Right lobe of liver (tissue), 6 donors: ENCODE measurements at regions not wholly inside any gene's neighbourhood (a gene's known extent, or its start where the extent isn't known, plus 50 kb on each side); places are given as distances from the start of the nearest gene placed in this dataset.
"Not testable (repeated sequence)": the region's sequence is repeated elsewhere in the genome, so short reads cannot be mapped to it uniquely, and the experiment has no call there.

Experiments used
- ATAC-seq, 4 donors: fragments of 200-7000 bp; cut with Tn5 transposase; one replicate each; pipeline ENCODE4 v1.9.1; 2020; ENCODE audit warnings: mild to moderate bottlenecking in 4 of 4, moderate library complexity in 4 of 4
- DNase-seq, 3 donors: peaks; one replicate each; pipeline ENCODE4 v3.0.0-alpha.2; 2020
- H3K27ac ChIP-seq, 3 donors: fragments of 200-600 bp; one replicate each; pipeline ENCODE4 v1.8.0; 2022
- H3K27me3 ChIP-seq, 2 donors: fragments of 200-600 bp; one replicate each; pipeline ENCODE4 v1.8.0; 2022
- H3K36me3 ChIP-seq, 4 donors: fragments of 200-600 bp; sonication (generic) in 1 of 4; one replicate each; pipeline versions ENCODE4 v1.5.1 to v1.8.0; 2017 to 2022; ENCODE audit warnings: control low read depth in 1 of 4
- H3K4me1 ChIP-seq, 4 donors: fragments of 200-600 bp; sonication (generic) in 1 of 4; one replicate each; pipeline versions ENCODE4 v1.5.1 to v1.8.0; 2017 to 2022; ENCODE audit warnings: control low read depth in 1 of 4
- H3K4me3 ChIP-seq, 3 donors: fragments of 200-600 bp; one replicate each; pipeline ENCODE4 v1.8.0; 2022
- H3K9me3 ChIP-seq, 4 donors: fragments of 200-600 bp; sonication (generic) in 1 of 4; one replicate each; pipeline versions ENCODE4 v1.5.1 to v1.8.0; 2017 to 2022; ENCODE audit warnings: control low read depth in 1 of 4
- CTCF ChIP-seq, 4 donors: fragments of 200-600 bp in 3 of 4; fragments of 450-650 bp in 1 of 4; IDR thresholded peaks; one replicate each; pipeline versions ENCODE4 v1.5.1 to v1.8.0; 2016 to 2022; ENCODE audit warnings: antibody characterized with exemption in 4 of 4, mild to moderate bottlenecking in 2 of 4
- POLR2A ChIP-seq: fragments of 450-650 bp; IDR thresholded peaks from one replicate; pipeline ENCODE4 v1.6.1; 2017; ENCODE audit warnings: antibody characterized with exemption, mild to moderate bottlenecking
- WGBS: methylation state at CpG from one replicate; pipeline ENCODE4 v1.1.6; 2018; ENCODE audit warnings: low coverage, low lambda C conversion rate; ENCODE audit not compliant: insufficient coverage; ENCODE audit errors: missing lambda C conversion rate; 5-methylcytosine and 5-hydroxymethylcytosine counted together
- intact Hi-C, 2 donors: fragments of 100-400 bp; cut with DNase I; formaldehyde crosslinking; loops; one replicate each; pipeline versions ENCODE4 v1.11.2 to v1.14.1; 2022
- donor health status: DM: no; HTN: yes; CAD: no.
- donor health status: DM: no; HTN: no; CAD: no.
- donor health status: DM: no; HTN: no; CAD: no.
- donor health status: DM: no; HTN: yes; CAD: no.
- donor health status: DM: no; HTN: yes; CAD: no.

- no peaks in the 10 kb centered on the region for H3K4me1 ChIP-seq
- DNase-seq: no peak
- no peak overlapping the region for H3K4me3 ChIP-seq
- TF ChIP-seq POLR2A: no peak
- no peak overlapping the region for H3K27ac ChIP-seq
- no peak for ATAC-seq
- intact Hi-C loops: no loop called here
- H3K9me3 ChIP-seq: no peaks in the 10 kb centered on the region
- WGBS: 34% methylated on average over 4 of the region's 4 CpGs
- H3K27me3 ChIP-seq: no peaks in the 10 kb centered on the region
- no peaks in the 10 kb centered on the region for H3K36me3 ChIP-seq
Measured at GRCh38 chr4:43607827-43608461, 715.4 kb downstream of the GRXCR1 start.

GRCh38 chr4:43619219-43619618 is 726.7 kb downstream of the GRXCR1 start:
- intact Hi-C loops: no loop called here

GRCh38 chr4:43637893-43638292 is 745.4 kb downstream of the GRXCR1 start:
- H3K4me3 ChIP-seq, H3K36me3 ChIP-seq, H3K27me3 ChIP-seq, DNase-seq, H3K9me3 ChIP-seq, H3K27ac ChIP-seq, H3K4me1 ChIP-seq, intact Hi-C loops, ATAC-seq: not testable (repeated sequence)
- 100% methylated on average over 1 of the region's 4 CpGs for WGBS

More at GRCh38 chr4:43619219-43619618, 726.7 kb downstream of the GRXCR1 start:
- DNase-seq (no peak), ATAC-seq (no peak)
- Histone ChIP-seq H3K27ac (no peak overlapping the region), H3K4me3 (no peak overlapping the region), H3K9me3 (no peaks in the 10 kb centered on the region), H3K4me1 (no peaks in the 10 kb centered on the region), H3K36me3 (no peaks in the 10 kb centered on the region), H3K27me3 (no peaks in the 10 kb centered on the region)
- TF ChIP-seq CTCF (IDR thresholded peaks at IDR 0.05) (no peak), POLR2A (no peak)

- Histone ChIP-seq H3K27ac (no peak overlapping the region), H3K4me1 (no peaks in the 10 kb centered on the region), H3K4me3 (no peak overlapping the region), H3K36me3 (no peaks in the 10 kb centered on the region), H3K27me3 (no peaks in the 10 kb centered on the region), H3K9me3 (no peaks in the 10 kb centered on the region)
- ATAC-seq (no peak), DNase-seq (no peak)
- WGBS: 28% methylated on average over 1 of the region's 1 CpG
- intact Hi-C loops: no loop called here
- TF ChIP-seq CTCF (IDR thresholded peaks at IDR 0.05) (no peak), POLR2A (no peak)
Measured at GRCh38 chr4:43651991-43652390, 759.5 kb downstream of the GRXCR1 start.

- ATAC-seq, H3K9me3 ChIP-seq, H3K27ac ChIP-seq, H3K36me3 ChIP-seq, H3K27me3 ChIP-seq, intact Hi-C loops, H3K4me1 ChIP-seq, H3K4me3 ChIP-seq, DNase-seq: not testable (repeated sequence)
- 64% methylated on average over 2 of the region's 2 CpGs for WGBS
Measured at GRCh38 chr4:43659547-43659946, 767.0 kb downstream of the GRXCR1 start.

- 80% methylated on average over 4 of the region's 23 CpGs for WGBS
- H3K4me1 ChIP-seq, H3K4me3 ChIP-seq, ATAC-seq, H3K9me3 ChIP-seq, H3K27ac ChIP-seq, H3K36me3 ChIP-seq, DNase-seq, H3K27me3 ChIP-seq, intact Hi-C loops: not testable (repeated sequence)
Measured at GRCh38 chr4:43672265-43672885, 776.2 kb downstream of the KCTD8 start.
